Activated CD4-positive, CD25-positive, alpha-beta regulatory T cell treated with anti-CD3 and anti-CD28 coated beads, Interleukin-2, amount 50 U/mL, for 24 hours (primary cell): ENCODE measurements at regions not wholly inside any gene's neighbourhood (a gene's known extent, or its start where the extent isn't known, plus 50 kb on each side); places are given as distances from the start of the nearest gene placed in this dataset.
"Not testable (repeated sequence)": the region's sequence is repeated elsewhere in the genome, so short reads cannot be mapped to it uniquely, and the experiment has no call there.

Experiments
- ATAC-seq, 2 donors: fragments of 150-1000 bp; cut with Tn5 transposase; one replicate each; pipeline ENCODE4 v1.10.0; 2021; ENCODE audit warnings: mild to moderate bottlenecking in 1 of 2, moderate library complexity in 1 of 2

- no peak for ATAC-seq
These were observed 226.5 kb downstream of the FOXD2 start for GRCh38 chr1:47664356-47664755.

GRCh38 chr1:47664896-47665295 lies 227.1 kb downstream of the FOXD2 start:
- ATAC-seq: not testable (repeated sequence)

- ATAC-seq: no peak
These were observed 231.3 kb downstream of the FOXD2 start for GRCh38 chr1:47669081-47669585.

GRCh38 chr1:47672622-47673021 lies 234.8 kb downstream of the FOXD2 start:
- ATAC-seq: no peak

- ATAC-seq: no peak
These were observed 236.3 kb downstream of the FOXD2 start for GRCh38 chr1:47674189-47674588.

- ATAC-seq: no peak
These were observed 237.3 kb downstream of the FOXD2 start for GRCh38 chr1:47675047-47675675.

GRCh38 chr1:47675721-47676120 lies 237.9 kb downstream of the FOXD2 start:
- no peak for ATAC-seq

GRCh38 chr1:47676311-47677054 lies 238.6 kb downstream of the FOXD2 start:
- no peak for ATAC-seq

GRCh38 chr1:47677241-47677940 lies 239.5 kb downstream of the FOXD2 start:
- no peak for ATAC-seq

- ATAC-seq: no peak
These were observed 240.7 kb downstream of the FOXD2 start for GRCh38 chr1:47678464-47678980.

GRCh38 chr1:47679301-47679791 lies 241.5 kb downstream of the FOXD2 start:
- ATAC-seq: no peak

GRCh38 chr1:47679826-47680225 lies 242.0 kb downstream of the FOXD2 start:
- no peak for ATAC-seq

GRCh38 chr1:47680815-47681475 lies 243.1 kb downstream of the FOXD2 start:
- no peak for ATAC-seq

- ATAC-seq: no peak
These were observed 243.9 kb downstream of the FOXD2 start for GRCh38 chr1:47681735-47682134.

- ATAC-seq: no peak
These were observed 244.4 kb downstream of the FOXD2 start for GRCh38 chr1:47682198-47682597.

- ATAC-seq: no peak
These were observed 245.0 kb downstream of the FOXD2 start for GRCh38 chr1:47682786-47683350.

- no peak for ATAC-seq
These were observed 245.6 kb downstream of the FOXD2 start for GRCh38 chr1:47683401-47683800.

- ATAC-seq: no peak
These were observed 246.7 kb downstream of the FOXD2 start for GRCh38 chr1:47684518-47684917.

GRCh38 chr1:47684964-47685762 lies 247.3 kb downstream of the FOXD2 start:
- no peak for ATAC-seq

GRCh38 chr1:47685763-47686066 lies 247.9 kb downstream of the FOXD2 start:
- ATAC-seq: no peak
